Neural progenitor cell (in vitro differentiated cells): ENCODE measurements at regions not wholly inside any gene's neighbourhood (a gene's known extent, or its start where the extent isn't known, plus 50 kb on each side); places are given as distances from the start of the nearest gene placed in this dataset.

Source experiments
- DNase-seq: peaks from one replicate; pipeline ENCODE4 v3.0.0-alpha.2; 2016; ENCODE audit warnings: low spot score
- H2AFZ ChIP-seq: fragments of 200-600 bp; sonication (generic); replicated peaks from 2 replicates; pipeline ENCODE4 v1.6.1; 2016; ENCODE audit warnings: antibody characterized with exemption
- H3F3A ChIP-seq: fragments of 200-600 bp; sonication (generic); 2 replicates; pipeline ENCODE4 v1.6.1; 2016; ENCODE audit warnings: antibody characterized with exemption, low read depth
- H3K27ac ChIP-seq: fragments of 200-600 bp; sonication (generic); 2 replicates; pipeline ENCODE4 v1.5.1; 2016; ENCODE audit warnings: mild to moderate bottlenecking
- H3K27me3 ChIP-seq: fragments of 200-600 bp; sonication (generic); 2 replicates; pipeline ENCODE4 v1.6.1; 2016; ENCODE audit warnings: mild to moderate bottlenecking, moderate library complexity
- H3K36me3 ChIP-seq: fragments of 200-600 bp; sonication (generic); 2 replicates; pipeline ENCODE4 v1.5.1; 2016
- H3K4me1 ChIP-seq: fragments of 200-600 bp; sonication (generic); 2 replicates; pipeline ENCODE4 v1.6.1; 2016; ENCODE audit warnings: mixed run types
- H3K4me2 ChIP-seq: fragments of 200-600 bp; sonication (generic); 2 replicates; pipeline ENCODE4 v1.6.1; 2016
- H3K4me3 ChIP-seq: fragments of 200-600 bp; sonication (generic); 2 replicates; pipeline ENCODE4 v1.5.1; 2016
- H3K79me2 ChIP-seq: fragments of 200-600 bp; sonication (generic); 2 replicates; pipeline ENCODE4 v1.6.1; 2016; ENCODE audit warnings: low read depth
- H3K9ac ChIP-seq: fragments of 200-600 bp; sonication (generic); 2 replicates; pipeline ENCODE4 v1.6.1; 2016
- H3K9me3 ChIP-seq: fragments of 200-600 bp; sonication (generic); 2 replicates; pipeline ENCODE4 v1.5.1; 2016; ENCODE audit warnings: low read depth
- H4K20me1 ChIP-seq: fragments of 200-600 bp; sonication (generic); 2 replicates; pipeline ENCODE4 v1.6.1; 2016; ENCODE audit warnings: low read depth
- H3K27ac Mint-ChIP-seq: 3 replicates; pipeline ENCODE4 v1.8.0; 2021; ENCODE audit warnings: mixed read lengths
- H3K27me3 Mint-ChIP-seq: 2 replicates; pipeline ENCODE4 v1.8.0; 2022; ENCODE audit warnings: low read depth, mild to moderate bottlenecking, inconsistent platforms, moderate library complexity, mixed read lengths; ENCODE audit not compliant: insufficient read depth
- H3K36me3 Mint-ChIP-seq: 3 replicates; pipeline ENCODE4 v1.8.0; 2021; ENCODE audit warnings: mixed read lengths
- H3K4me1 Mint-ChIP-seq: 3 replicates; pipeline ENCODE4 v1.8.0; 2021; ENCODE audit warnings: mixed read lengths
- H3K4me3 Mint-ChIP-seq: 3 replicates; pipeline ENCODE4 v1.8.0; 2021; ENCODE audit warnings: mild to moderate bottlenecking, moderate library complexity, mixed read lengths
- H3K9me3 Mint-ChIP-seq: 3 replicates; pipeline ENCODE4 v1.8.0; 2020; ENCODE audit warnings: mixed read lengths
- CTCF ChIP-seq: fragments of 200-600 bp; sonication (generic); IDR thresholded peaks from 2 replicates; pipeline ENCODE4 v1.5.1; 2017; ENCODE audit warnings: antibody characterized with exemption, mild to moderate bottlenecking
- EZH2 ChIP-seq: fragments of 200-600 bp; sonication (generic); IDR thresholded peaks from 2 replicates; pipeline ENCODE4 v1.6.1; 2017; ENCODE audit warnings: antibody characterized with exemption, mild to moderate bottlenecking, moderate library complexity
- EZH2phosphoT487 ChIP-seq: fragments of 200-600 bp; sonication (generic); IDR thresholded peaks from 2 replicates; pipeline ENCODE4 v1.6.1; 2017; ENCODE audit warnings: antibody characterized with exemption

GRCh38 chr9:94169968-94170367, 85.7 kb downstream of the PTPDC1 start:
- no peak for DNase-seq
- H3K4me2 ChIP-seq = no peak overlapping the region
- Mint-ChIP-seq H3K4me3 (no peak overlapping the region), H3K4me1 (peaks cover 26% of the 10 kb centered on the region), H3K9me3 (no peaks in the 10 kb centered on the region), H3K27me3 (peaks cover 13% of the 10 kb centered on the region), H3K27ac (no peak overlapping the region), H3K36me3 (peaks cover 29% of the 10 kb centered on the region)
- no peaks in the 10 kb centered on the region for H3K9me3 ChIP-seq
- TF ChIP-seq CTCF = no peak
- TF ChIP-seq EZH2phosphoT487 = no peak
- TF ChIP-seq EZH2 = no peak
- peaks cover 83% of the 10 kb centered on the region for H3K79me2 ChIP-seq
- no peaks in the 10 kb centered on the region for H3K27me3 ChIP-seq
- no peak overlapping the region for H3K9ac ChIP-seq
- peaks cover 11% of the 10 kb centered on the region for H3K4me1 ChIP-seq
- no peak overlapping the region for H2AFZ ChIP-seq
- H3F3A ChIP-seq = peaks cover 4% of the 10 kb centered on the region
- peaks cover 83% of the 10 kb centered on the region for H4K20me1 ChIP-seq
- no peak overlapping the region for H3K4me3 ChIP-seq
- H3K27ac ChIP-seq = no peak overlapping the region
- no peaks in the 10 kb centered on the region for H3K36me3 ChIP-seq

GRCh38 chr9:94173632-94174031, 85.5 kb upstream of the ZNF169 start:
- Histone ChIP-seq H3K4me2 (no peak overlapping the region), H4K20me1 (peaks cover 100% of the 10 kb centered on the region), H3K4me3 (no peak overlapping the region), H3K9ac (no peak overlapping the region), H3K27ac (no peak overlapping the region), H3K4me1 (peaks cover 4% of the 10 kb centered on the region), H3K27me3 (no peaks in the 10 kb centered on the region), H2AFZ (no peak overlapping the region), H3K9me3 (no peaks in the 10 kb centered on the region), H3K36me3 (peaks cover 4% of the 10 kb centered on the region), H3F3A (no peaks in the 10 kb centered on the region), H3K79me2 (peaks cover 100% of the 10 kb centered on the region)
- Mint-ChIP-seq H3K9me3 (no peaks in the 10 kb centered on the region), H3K36me3 (peaks cover 46% of the 10 kb centered on the region), H3K4me1 (peaks cover 7% of the 10 kb centered on the region), H3K4me3 (no peak overlapping the region), H3K27ac (no peak overlapping the region), H3K27me3 (peaks cover 2% of the 10 kb centered on the region)
- no peak for DNase-seq
- no peak for TF ChIP-seq EZH2phosphoT487
- no peak for TF ChIP-seq EZH2
- no peak for TF ChIP-seq CTCF

GRCh38 chr9:94174164-94174563, 84.9 kb upstream of the ZNF169 start:
- no peak for DNase-seq
- no peaks in the 10 kb centered on the region for H3K27me3 ChIP-seq
- H3F3A ChIP-seq = no peaks in the 10 kb centered on the region
- Mint-ChIP-seq H3K36me3 (peaks cover 46% of the 10 kb centered on the region), H3K27me3 (peaks cover 2% of the 10 kb centered on the region), H3K4me3 (no peak overlapping the region), H3K27ac (no peak overlapping the region), H3K9me3 (no peaks in the 10 kb centered on the region), H3K4me1 (peaks cover 5% of the 10 kb centered on the region)
- H3K4me3 ChIP-seq = no peak overlapping the region
- peaks cover 4% of the 10 kb centered on the region for H3K4me1 ChIP-seq
- no peak overlapping the region for H2AFZ ChIP-seq
- TF ChIP-seq EZH2 (no peak), EZH2phosphoT487 (no peak), CTCF (no peak)
- no peak overlapping the region for H3K9ac ChIP-seq
- no peak overlapping the region for H3K4me2 ChIP-seq
- no peak overlapping the region for H3K27ac ChIP-seq
- peaks cover 100% of the 10 kb centered on the region for H4K20me1 ChIP-seq
- H3K9me3 ChIP-seq = no peaks in the 10 kb centered on the region
- peaks cover 100% of the 10 kb centered on the region for H3K79me2 ChIP-seq
- H3K36me3 ChIP-seq = peaks cover 4% of the 10 kb centered on the region
